HG02759 (cell line): ENCODE measurements at regions not wholly inside any gene's neighbourhood (a gene's known extent, or its start where the extent isn't known, plus 50 kb on each side); places are given as distances from the start of the nearest gene placed in this dataset.
A peak's percentile ranks its signal among the peaks of the same experiment; 100 is the strongest.

Experiments used
- ATAC-seq: cut with Tn5 transposase; IDR thresholded peaks from one replicate; pipeline ENCODE4 v1.9.1; 2021; ENCODE audit warnings: mild to moderate bottlenecking, moderate library complexity; ENCODE audit not compliant: unreplicated experiment

- ATAC-seq = no peak
Observed at GRCh38 chr7:17120756-17121155, 177.7 kb upstream of the AHR start.

GRCh38 chr7:17121671-17122070 lies 176.8 kb upstream of the AHR start:
- ATAC-seq = no peak

GRCh38 chr7:17123020-17123419 lies 175.4 kb upstream of the AHR start:
- peak; percentile 25 for ATAC-seq

- peak; percentile 89 for ATAC-seq
Observed at GRCh38 chr7:17126413-17127268, 171.8 kb upstream of the AHR start.

- ATAC-seq = no peak
Observed at GRCh38 chr7:17129218-17129617, 169.2 kb upstream of the AHR start.

GRCh38 chr7:17130281-17131059 lies 168.0 kb upstream of the AHR start:
- no peak for ATAC-seq

GRCh38 chr7:17131060-17131345 lies 167.4 kb upstream of the AHR start:
- ATAC-seq = no peak

- ATAC-seq = peak; percentile 58
Observed at GRCh38 chr7:17131983-17132655, 166.3 kb upstream of the AHR start.

- no peak for ATAC-seq
Observed at GRCh38 chr7:17132726-17133125, 165.7 kb upstream of the AHR start.

GRCh38 chr7:17133977-17134376 lies 164.5 kb upstream of the AHR start:
- no peak for ATAC-seq

GRCh38 chr7:17134786-17135185 lies 163.7 kb upstream of the AHR start:
- ATAC-seq = peak; percentile 80

GRCh38 chr7:17136126-17136525 lies 162.3 kb upstream of the AHR start:
- no peak for ATAC-seq

- ATAC-seq = no peak
Observed at GRCh38 chr7:17139081-17139480, 159.4 kb upstream of the AHR start.

- ATAC-seq = no peak
Observed at GRCh38 chr7:17140406-17140805, 158.0 kb upstream of the AHR start.

- no peak for ATAC-seq
Observed at GRCh38 chr7:17142831-17143541, 155.5 kb upstream of the AHR start.

GRCh38 chr7:17144322-17144721 lies 154.1 kb upstream of the AHR start:
- ATAC-seq = peak; percentile 57

GRCh38 chr7:17146621-17147020 lies 151.8 kb upstream of the AHR start:
- ATAC-seq = no peak

- no peak for ATAC-seq
Observed at GRCh38 chr7:17147409-17147808, 151.0 kb upstream of the AHR start.

- ATAC-seq = peak; percentile 40
Observed at GRCh38 chr7:17150018-17150417, 148.4 kb upstream of the AHR start.

GRCh38 chr7:17152721-17153120 lies 145.7 kb upstream of the AHR start:
- peak; percentile 70 for ATAC-seq

- ATAC-seq = no peak
Observed at GRCh38 chr7:17153536-17153935, 144.9 kb upstream of the AHR start.
